NCI-H1694 (cell line): ENCODE measurements at regions not wholly inside any gene's neighbourhood (a gene's known extent, or its start where the extent isn't known, plus 50 kb on each side); places are given as distances from the start of the nearest gene placed in this dataset.

Experiments used
- DNase-seq: peaks from one replicate; lab custom pipeline; 2025; lab: John Stamatoyannopoulos, UW

DNA sequence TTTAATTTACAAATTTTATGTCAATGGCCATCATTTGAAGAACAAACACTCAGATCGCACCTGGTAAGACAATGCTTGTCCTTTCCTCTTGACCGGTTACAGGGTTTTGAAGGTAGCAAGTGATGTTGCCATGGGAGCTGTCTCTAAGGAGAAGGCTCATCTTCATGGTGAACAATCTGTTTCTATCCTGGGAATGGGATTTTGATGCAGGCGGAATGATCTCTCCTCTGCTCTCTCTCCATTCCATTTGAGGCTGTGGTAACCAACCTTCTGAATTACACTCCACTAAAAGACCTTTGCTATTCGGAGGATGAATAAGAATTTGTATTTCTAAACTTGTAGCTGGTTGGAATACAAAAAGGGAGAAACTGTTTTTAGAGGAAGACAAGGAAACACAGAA, 57.9 kb upstream of the SLC5A9 start:
- no peak for DNase-seq

DNA sequence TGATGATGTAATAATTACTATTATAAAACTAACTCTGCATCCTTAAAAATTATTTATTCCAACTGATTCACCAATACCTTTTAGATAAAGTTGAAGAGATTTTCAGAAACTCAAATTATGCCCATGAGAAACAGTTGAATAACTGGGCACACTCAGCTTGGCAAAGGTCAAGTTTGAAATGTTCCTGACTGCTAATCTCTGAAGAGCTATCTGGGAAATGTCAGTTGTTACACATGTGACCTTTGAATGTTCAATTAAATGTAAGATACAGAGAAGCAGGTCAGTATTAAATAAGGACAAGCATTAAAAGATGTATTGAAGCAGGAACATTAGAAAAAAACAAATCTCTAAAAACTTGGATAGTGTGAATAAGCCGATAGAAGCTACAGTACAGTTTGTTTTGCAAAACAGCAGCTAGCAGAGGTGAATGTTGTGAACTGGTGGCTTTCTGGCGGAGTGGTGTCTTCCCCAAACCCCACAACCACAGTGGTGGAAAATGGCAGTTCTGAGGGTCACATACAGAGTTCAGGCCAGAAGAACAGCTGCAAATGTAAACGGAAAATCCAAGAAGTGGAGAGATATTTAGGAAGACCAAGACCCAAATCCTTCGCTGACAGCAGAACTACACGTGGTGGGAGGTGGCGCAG, 61.9 kb upstream of the SLC5A9 start:
- no peak for DNase-seq

- DNase-seq, result no peak
Measured at GRCh38 chr1:48139275-48139674, 83.2 kb upstream of the SLC5A9 start.

- DNase-seq, result no peak
Measured at GRCh38 chr1:48127735-48128685, 94.5 kb upstream of the SLC5A9 start.

DNA sequence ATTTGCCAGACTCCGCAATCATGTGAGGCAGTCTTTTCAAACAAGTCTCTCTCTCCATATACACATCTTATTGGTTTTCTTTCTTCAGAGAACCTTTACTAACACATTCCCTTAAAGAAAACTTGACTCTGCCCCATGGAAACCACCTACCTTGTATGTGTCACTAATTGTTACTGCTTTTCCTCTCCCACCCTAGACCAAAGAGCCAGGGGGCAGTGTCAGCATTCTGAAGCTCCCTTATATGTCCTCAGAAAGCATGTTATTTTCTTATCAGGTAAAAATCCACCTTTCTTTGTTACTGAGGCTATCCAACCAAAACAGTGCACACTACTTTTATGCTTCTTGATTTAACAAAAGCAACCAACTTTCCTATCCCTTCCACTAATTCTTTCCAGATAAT, 98.9 kb upstream of the SLC5A9 start:
- no peak for DNase-seq

DNA sequence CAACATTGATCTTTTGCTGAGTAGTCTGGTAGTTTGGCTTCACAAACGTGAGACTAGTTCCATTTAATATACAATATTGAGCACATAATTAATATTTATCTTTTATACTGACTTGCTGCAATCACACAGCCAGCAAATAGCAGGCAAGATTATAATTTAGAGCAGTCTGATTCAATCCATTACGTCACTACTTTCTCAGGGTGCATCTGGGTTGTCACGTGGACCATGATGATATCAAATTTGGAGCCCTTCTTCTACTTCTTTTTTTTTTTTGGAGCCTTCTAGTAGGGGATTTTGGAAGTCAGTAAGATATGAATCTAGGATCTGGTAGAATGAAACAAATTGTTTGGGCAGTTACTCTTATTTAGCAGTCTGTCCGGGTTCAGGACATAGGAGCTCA, 100.6 kb upstream of the SLC5A9 start:
- no peak for DNase-seq

- no peak for DNase-seq
Measured at GRCh38 chr1:48120621-48121020, 101.9 kb upstream of the SLC5A9 start.

- DNase-seq, result no peak
Measured at GRCh38 chr1:48115835-48116234, 106.7 kb upstream of the SLC5A9 start.

GRCh38 chr1:48114596-48115382, 107.7 kb upstream of the SLC5A9 start:
- DNase-seq, result no peak

DNA sequence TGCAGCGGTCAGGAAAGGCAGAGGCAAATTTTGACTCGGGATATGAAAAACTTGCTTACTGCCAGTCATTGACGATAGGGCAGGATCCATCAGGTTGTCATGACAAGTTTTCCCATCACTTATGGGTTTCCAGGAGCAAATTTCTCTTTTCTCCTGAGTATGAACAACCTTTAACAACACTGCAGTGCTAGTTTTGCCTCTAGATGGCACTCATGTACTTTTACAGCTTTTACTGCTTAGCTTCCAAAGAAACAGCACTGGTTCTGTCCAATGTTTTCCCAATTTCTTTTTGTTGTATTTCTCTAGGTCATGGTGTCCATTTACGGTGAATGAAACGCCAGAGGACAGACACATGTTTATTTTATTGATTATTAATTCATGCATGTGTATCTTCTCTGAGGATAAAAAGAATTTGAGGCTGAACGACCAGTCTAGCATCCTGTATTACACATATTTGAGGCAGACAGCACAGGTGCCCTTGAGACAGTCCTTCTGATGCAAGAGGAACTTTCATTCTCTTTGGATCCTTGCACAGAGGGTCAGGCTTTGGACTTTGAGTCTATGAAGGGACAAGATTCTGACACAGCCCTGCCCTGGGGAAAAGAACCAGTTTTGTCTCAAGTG, 112.3 kb upstream of the TRABD2B start:
- peak; percentile 67 for DNase-seq

DNA sequence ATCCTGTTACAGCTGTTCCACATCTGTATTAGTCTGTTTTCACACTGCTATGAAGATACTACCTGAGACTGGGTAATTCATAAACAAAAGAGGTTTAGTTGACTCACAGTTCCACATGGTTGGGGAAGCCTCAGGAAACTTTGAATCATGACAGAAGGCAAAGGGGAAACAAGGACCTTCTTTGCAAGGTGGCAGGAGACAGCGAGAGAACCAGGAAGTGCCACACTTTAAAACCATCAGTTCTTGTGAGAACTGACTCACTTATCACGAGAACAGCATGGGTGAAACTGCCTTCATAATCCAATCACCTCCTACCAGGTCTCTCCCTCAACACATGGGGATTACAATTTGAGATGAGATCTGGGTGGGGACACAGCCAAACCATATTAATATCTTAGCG, 110.3 kb upstream of the TRABD2B start:
- DNase-seq, result no peak

DNA sequence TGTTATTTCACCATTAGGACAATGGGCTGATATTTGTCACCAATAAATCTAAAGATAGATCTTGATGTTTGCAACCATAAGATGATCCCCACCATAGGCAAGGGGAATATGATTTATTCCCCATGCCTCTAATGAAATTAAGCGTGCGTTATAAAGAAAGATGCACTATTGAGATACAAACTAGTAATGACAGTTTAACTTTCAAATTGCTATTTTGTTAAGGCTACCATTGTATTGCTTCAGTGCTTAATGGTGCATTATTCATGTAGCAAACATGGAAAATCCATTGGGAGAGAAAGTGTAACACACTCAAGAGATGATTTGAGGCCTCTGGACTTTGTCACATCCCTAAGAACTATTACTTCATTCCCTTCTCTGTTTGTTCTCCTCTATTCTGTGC, 108.9 kb upstream of the TRABD2B start:
- no peak for DNase-seq

- DNase-seq, result no peak
Measured at GRCh38 chr1:48105165-48105564, 108.0 kb upstream of the TRABD2B start.

GRCh38 chr1:48103495-48103894, 106.3 kb upstream of the TRABD2B start:
- no peak for DNase-seq

GRCh38 chr1:48102766-48103165, 105.6 kb upstream of the TRABD2B start:
- no peak for DNase-seq

- no peak for DNase-seq
Measured at GRCh38 chr1:48099072-48099773, 102.0 kb upstream of the TRABD2B start.

DNA sequence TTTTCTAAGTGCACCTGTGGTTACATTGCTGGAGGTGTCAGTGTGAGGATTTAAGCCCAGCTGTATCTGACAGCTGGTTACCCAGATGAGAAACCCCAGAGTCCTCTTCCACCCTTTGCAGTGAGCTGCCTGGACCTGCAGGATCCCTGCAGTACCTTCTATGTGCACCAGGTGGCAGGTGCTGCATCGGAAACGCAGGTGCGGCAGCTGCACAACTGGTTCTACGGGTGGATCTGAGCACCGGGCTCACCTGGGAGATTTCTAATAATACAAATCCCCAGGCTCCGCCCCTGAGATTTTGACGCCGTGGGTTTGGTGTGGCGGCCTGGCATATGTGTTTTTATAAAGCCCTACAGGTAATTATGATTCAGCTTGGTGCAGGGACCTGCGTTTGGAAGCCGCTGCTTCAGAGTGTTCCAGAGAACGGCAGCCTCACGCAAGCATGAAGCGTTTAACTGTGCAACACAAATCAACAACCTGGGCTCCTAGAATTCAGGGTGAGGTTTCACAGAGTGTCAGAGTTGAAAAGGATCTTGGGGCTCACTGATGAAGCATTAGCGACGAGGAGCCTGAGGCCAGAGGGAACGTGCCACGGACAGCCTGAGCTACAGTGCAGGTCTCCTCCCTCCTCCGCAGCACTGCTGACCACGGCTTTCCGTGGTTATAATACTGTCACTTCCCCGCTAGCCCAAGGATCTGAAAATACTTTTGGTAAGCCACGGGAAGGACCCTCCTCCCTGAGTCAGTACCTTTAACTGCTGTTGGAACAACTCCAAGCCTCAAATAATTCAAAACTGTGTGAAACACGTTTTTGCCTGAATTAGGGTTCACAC, 96.7 kb upstream of the TRABD2B start:
- peak; percentile 58 for DNase-seq

GRCh38 chr1:48093147-48093546, 96.0 kb upstream of the TRABD2B start:
- no peak for DNase-seq

DNA sequence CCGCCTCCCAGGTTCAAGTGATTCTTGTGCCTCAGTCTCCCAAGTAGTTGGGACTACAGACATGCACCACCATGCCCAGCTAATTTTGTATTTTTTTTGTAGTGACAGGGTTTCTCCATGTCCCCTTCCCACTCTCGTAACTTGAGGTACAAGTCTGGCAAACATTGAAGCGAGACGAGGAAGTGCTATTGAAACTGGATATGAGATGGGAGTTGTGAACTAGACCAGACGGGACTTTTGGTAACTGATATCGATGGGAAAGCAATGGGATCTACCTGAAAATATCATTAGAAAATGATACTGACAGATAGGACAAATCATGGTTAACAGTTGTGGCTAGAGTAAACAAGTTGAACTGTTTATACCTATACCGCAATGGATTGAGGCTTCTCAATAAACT, 95.2 kb upstream of the TRABD2B start:
- DNase-seq, result no peak

DNA sequence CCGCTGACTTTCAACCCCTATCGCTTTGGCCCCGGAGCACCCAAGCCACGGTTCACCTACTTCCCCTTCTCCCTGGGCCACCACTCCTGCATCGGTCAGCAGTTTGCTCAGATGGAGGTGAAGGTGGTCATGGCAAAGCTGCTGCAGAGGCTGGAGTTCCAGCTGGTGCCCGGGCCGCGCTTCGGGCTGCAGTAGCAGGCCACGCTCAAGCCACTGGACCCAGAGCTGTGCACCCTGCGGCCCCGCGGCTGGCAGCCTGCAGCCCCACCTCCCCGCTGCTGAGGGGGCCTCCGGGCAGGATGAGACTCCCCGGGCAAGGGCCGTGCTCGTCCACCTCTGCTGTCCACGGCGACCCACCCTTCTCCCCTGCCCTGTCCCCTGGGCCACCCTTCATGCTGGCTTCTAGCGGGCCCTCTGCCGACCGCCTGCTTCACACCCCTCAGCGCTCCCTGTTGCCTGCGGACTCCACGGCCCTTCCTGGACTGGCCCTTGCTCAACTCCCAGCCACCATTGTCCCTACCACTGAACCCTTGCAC, 92.2 kb upstream of the TRABD2B start:
- no peak for DNase-seq
